H1 (cell line): ENCODE measurements at regions not wholly inside any gene's neighbourhood (a gene's known extent, or its start where the extent isn't known, plus 50 kb on each side); places are given as distances from the start of the nearest gene placed in this dataset.

Experiments
- CTCF ChIA-PET: fragments of 300-600 bp; sonication (Branson Sonifier 250); formaldehyde crosslinking; loops from one replicate; lab custom pipeline; 2021; ENCODE audit not compliant: partially characterized antibody; lab: Charles Lee
- POLR2A ChIA-PET: fragments of 300-600 bp; sonication (Branson Sonifier 250); formaldehyde crosslinking; loops from one replicate; lab custom pipeline; 2021; ENCODE audit warnings: inconsistent platforms; ENCODE audit not compliant: partially characterized antibody; lab: Charles Lee
- DNase-seq, 2 experiments: peaks; one replicate each; pipeline versions ENCODE4 v3.0.0 to v3.0.0-alpha.2; 2010 to 2022; ENCODE audit warnings: low spot score in 2 of 2, low read depth in 1 of 2, mixed read lengths in 1 of 2
- FAIRE-seq: peaks from 2 replicates; lab custom pipeline; 2011; peaks lifted over from hg19 to GRCh38; lab: Jason Lieb, UNC
- H2AFZ ChIP-seq: 2 replicates; pipeline ENCODE4 v1.8.1; 2012; ENCODE audit warnings: low read length, inconsistent platforms
- H2AK5ac ChIP-seq: 2 replicates; pipeline ENCODE4 v1.6.1; 2013; ENCODE audit warnings: low read depth, low read length
- H2BK120ac ChIP-seq: replicated peaks from 2 replicates; pipeline ENCODE3; 2013; ENCODE audit warnings: low read depth, low read length, inconsistent platforms
- H2BK12ac ChIP-seq: 2 replicates; pipeline ENCODE4 v1.6.1; 2013; ENCODE audit warnings: low read depth, low read length
- H2BK15ac ChIP-seq: 2 replicates; pipeline ENCODE4 v1.6.1; 2013; ENCODE audit warnings: low read length
- H2BK20ac ChIP-seq: 2 replicates; pipeline ENCODE4 v1.6.1; 2013; ENCODE audit warnings: low read length
- H2BK5ac ChIP-seq: 2 replicates; pipeline ENCODE4 v1.6.1; 2013; ENCODE audit warnings: low read depth, low read length
- H3K14ac ChIP-seq: 2 replicates; pipeline ENCODE4 v1.6.1; 2013; ENCODE audit warnings: inconsistent platforms; ENCODE audit not compliant: insufficient read length
- H3K18ac ChIP-seq: 2 replicates; pipeline ENCODE4 v1.6.1; 2013; ENCODE audit warnings: low read length; ENCODE audit errors: extremely low read depth
- H3K23ac ChIP-seq: 2 replicates; pipeline ENCODE4 v1.6.1; 2013; ENCODE audit warnings: inconsistent platforms; ENCODE audit not compliant: insufficient read length
- H3K23me2 ChIP-seq: 2 replicates; pipeline ENCODE4 v1.6.1; 2013; ENCODE audit warnings: low read depth, low read length
- H3K27ac ChIP-seq: 2 replicates; pipeline ENCODE4 v1.6.1; 2011; ENCODE audit warnings: low read depth, low read length, inconsistent platforms
- H3K27me3 ChIP-seq, 4 experiments: replicated peaks in 1 of 4; 1 replicate in 1 of 4; 2 replicates in 3 of 4; pipeline versions ENCODE4 v1.6.1 to v1.8.1; 2011 to 2013; ENCODE audit warnings: low read length in 3 of 4, mild to moderate bottlenecking in 3 of 4, inconsistent platforms in 2 of 4, mixed read lengths in 2 of 4, moderate library complexity in 1 of 4; ENCODE audit not compliant: control insufficient read depth in 3 of 4, insufficient read depth in 3 of 4; ENCODE audit errors: extremely low read depth in 1 of 4
- H3K36me3 ChIP-seq, 4 experiments: 2 replicates each; pipeline versions ENCODE4 v1.6.1 to v1.8.1; 2011 to 2013; ENCODE audit warnings: mild to moderate bottlenecking in 4 of 4, low read length in 3 of 4, moderate library complexity in 2 of 4, control low read depth in 1 of 4, inconsistent platforms in 1 of 4; ENCODE audit not compliant: insufficient read depth in 4 of 4, control insufficient read depth in 2 of 4
- H3K4ac ChIP-seq: replicated peaks from 2 replicates; pipeline ENCODE3; 2013; ENCODE audit warnings: low read length, low read depth, mixed read lengths, inconsistent platforms; ENCODE audit not compliant: insufficient read length
- H3K4me1 ChIP-seq, 4 experiments: replicated peaks in 1 of 4; 1 replicate in 1 of 4; 2 replicates in 3 of 4; pipeline versions ENCODE4 v1.6.1 to v1.8.1; 2011 to 2013; ENCODE audit warnings: low read length in 3 of 4, inconsistent platforms in 2 of 4, mixed read lengths in 1 of 4; ENCODE audit not compliant: insufficient read depth in 4 of 4, control insufficient read depth in 3 of 4
- H3K4me2 ChIP-seq, 2 experiments: 2 replicates each; pipeline versions ENCODE4 v1.6.1 to v1.8.1; 2011 to 2013; ENCODE audit warnings: low read depth in 2 of 2, low read length in 2 of 2, control low read depth in 1 of 2, inconsistent platforms in 1 of 2, mild to moderate bottlenecking in 1 of 2; ENCODE audit not compliant: insufficient read depth in 1 of 2
- H3K4me3 ChIP-seq, 4 experiments: fragments of 200-600, 300-600 bp in 1 of 4; sonication (generic), shearing (Covaris generic), sonication (Bioruptor Twin) in 1 of 4; 2 replicates each; pipeline versions ENCODE4 v1.5.1 to v1.8.1; 2011 to 2016; ENCODE audit warnings: low read length in 4 of 4, low read depth in 3 of 4, control low read depth in 2 of 4, inconsistent platforms in 2 of 4, mild to moderate bottlenecking in 2 of 4, mixed read lengths in 1 of 4, moderate library complexity in 1 of 4; ENCODE audit not compliant: insufficient read depth in 2 of 4; ENCODE audit errors: extremely low read depth in 1 of 4
- H3K56ac ChIP-seq: replicated peaks from 2 replicates; pipeline ENCODE3; 2013; ENCODE audit warnings: low read depth, mild to moderate bottlenecking, mixed read lengths, low read length, inconsistent platforms; ENCODE audit not compliant: insufficient read length
- H3K79me1 ChIP-seq: 2 replicates; pipeline ENCODE4 v1.6.1; 2013; ENCODE audit warnings: low read depth, low read length, control low read depth
- H3K79me2 ChIP-seq, 2 experiments: 2 replicates each; pipeline versions ENCODE4 v1.6.1 to v1.8.1; 2012 to 2013; ENCODE audit warnings: low read length in 2 of 2, mild to moderate bottlenecking in 2 of 2, inconsistent platforms in 1 of 2; ENCODE audit not compliant: insufficient read depth in 2 of 2, control insufficient read depth in 1 of 2
- H3K9ac ChIP-seq, 4 experiments: replicated peaks in 1 of 4; 1 replicate in 1 of 4; 2 replicates in 3 of 4; pipeline versions ENCODE4 v1.6.1 to v1.8.1; 2011 to 2013; ENCODE audit warnings: low read depth in 3 of 4, low read length in 3 of 4, control low read depth in 2 of 4, mild to moderate bottlenecking in 2 of 4, moderate library complexity in 2 of 4, inconsistent platforms in 1 of 4; ENCODE audit errors: extremely low read depth in 1 of 4
- H3K9me3 ChIP-seq, 2 experiments: 2 replicates each; pipeline versions ENCODE4 v1.6.1 to v1.8.1; 2012 to 2013; ENCODE audit warnings: mild to moderate bottlenecking in 2 of 2, moderate library complexity in 2 of 2, control low read depth in 1 of 2, inconsistent platforms in 1 of 2, low read depth in 1 of 2, low read length in 1 of 2, mixed read lengths in 1 of 2; ENCODE audit not compliant: insufficient read depth in 2 of 2
- H4K20me1 ChIP-seq, 2 experiments: replicated peaks in 1 of 2; 2 replicates each; pipeline versions ENCODE3 to v1.8.1; 2011 to 2013; ENCODE audit warnings: inconsistent platforms in 2 of 2, low read length in 2 of 2, mild to moderate bottlenecking in 1 of 2; ENCODE audit not compliant: insufficient read depth in 2 of 2, control insufficient read depth in 1 of 2
- H4K5ac ChIP-seq: 2 replicates; pipeline ENCODE4 v1.6.1; 2013; ENCODE audit warnings: low read length, low read depth, mixed read lengths, inconsistent platforms; ENCODE audit not compliant: insufficient read length
- H4K8ac ChIP-seq: 2 replicates; pipeline ENCODE4 v1.8.0; 2013; ENCODE audit warnings: mild to moderate bottlenecking, moderate library complexity, low read length, inconsistent platforms; ENCODE audit not compliant: insufficient read depth; ENCODE audit errors: extremely low read depth
- H4K91ac ChIP-seq: replicated peaks from 2 replicates; pipeline ENCODE3; 2013; ENCODE audit warnings: low read length, mixed read lengths, inconsistent platforms; ENCODE audit not compliant: insufficient read length
- BCL11A ChIP-seq, 2 experiments: IDR thresholded peaks; one replicate each; pipeline ENCODE4 v1.6.1; 2011; ENCODE audit warnings: low read depth in 2 of 2, low read length in 2 of 2, mild to moderate bottlenecking in 2 of 2
- BRCA1 ChIP-seq: IDR thresholded peaks from 2 replicates; pipeline ENCODE4 v1.6.1; 2012; ENCODE audit warnings: low read depth, low read length, improper control_type of control experiment
- CHD2 ChIP-seq: IDR thresholded peaks from 2 replicates; pipeline ENCODE4 v1.6.1; 2012; ENCODE audit warnings: low read length, improper control_type of control experiment
- EGR1 ChIP-seq: IDR thresholded peaks from 2 replicates; pipeline ENCODE4 v1.6.1; 2011; ENCODE audit warnings: low read depth, low read length, borderline replicate concordance
- JUND ChIP-seq: IDR thresholded peaks from 2 replicates; pipeline ENCODE4 v1.6.1; 2011; ENCODE audit warnings: mild to moderate bottlenecking, improper control_type of control experiment, low read length
- RAD21 ChIP-seq, 2 experiments: IDR thresholded peaks in 1 of 2; conservative IDR thresholded peaks in 1 of 2; 2 replicates each; pipeline ENCODE4 v1.6.1; 2011; ENCODE audit warnings: low read depth in 2 of 2, low read length in 2 of 2, improper control_type of control experiment in 1 of 2, inconsistent platforms in 1 of 2, mild to moderate bottlenecking in 1 of 2, moderate library complexity in 1 of 2
- SIN3A ChIP-seq, 2 experiments: IDR thresholded peaks in 1 of 2; conservative IDR thresholded peaks in 1 of 2; 2 replicates each; pipeline ENCODE4 v1.6.1; 2011 to 2012; ENCODE audit warnings: low read length in 2 of 2, improper control_type of control experiment in 1 of 2, low read depth in 1 of 2, mild to moderate bottlenecking in 1 of 2
- SIX5 ChIP-seq: IDR thresholded peaks from 2 replicates; pipeline ENCODE4 v1.6.1; 2011; ENCODE audit warnings: mild to moderate bottlenecking, low read depth, low read length
- SRF ChIP-seq: IDR thresholded peaks from 2 replicates; pipeline ENCODE4 v1.6.1; 2011; ENCODE audit warnings: mild to moderate bottlenecking, low read depth, low read length, moderate library complexity
- SUZ12 ChIP-seq: fragments of 200-600 bp; sonication (generic); IDR thresholded peaks from 2 replicates; pipeline ENCODE4 v1.6.1; 2012; ENCODE audit warnings: mild to moderate bottlenecking, inconsistent platforms, low read length, moderate library complexity, mixed read lengths
- TAF7 ChIP-seq: optimal IDR thresholded peaks from 2 replicates; pipeline ENCODE3; 2011; ENCODE audit warnings: low read depth, mild to moderate bottlenecking, inconsistent platforms, low read length, moderate library complexity, borderline replicate concordance
- TBP ChIP-seq: IDR thresholded peaks from 2 replicates; pipeline ENCODE4 v1.6.1; 2011; ENCODE audit warnings: low read depth, low read length, improper control_type of control experiment
- ZNF274 ChIP-seq: IDR thresholded peaks from 2 replicates; pipeline ENCODE4 v1.7.0; 2012; ENCODE audit warnings: low read length, borderline replicate concordance; ENCODE audit errors: extremely low read depth
- WGBS, 2 experiments: shearing (Covaris generic) in 1 of 2; methylation state at CpG; one replicate each; pipeline versions ENCODE4 v1.1.6 to v1.1.7; 2013 to 2015; ENCODE audit warnings: low lambda C conversion rate in 2 of 2, mixed read lengths in 2 of 2, inconsistent platforms in 1 of 2, low coverage in 1 of 2, missing lambda C conversion rate in 1 of 2; ENCODE audit not compliant: insufficient replicate concordance in 2 of 2, insufficient coverage in 1 of 2, insufficient read length in 1 of 2; ENCODE audit errors: extremely low coverage in 1 of 2, missing lambda C conversion rate in 1 of 2; 5-methylcytosine and 5-hydroxymethylcytosine counted together
- TF ChIP-seq, protein P1 (sequence below): IDR thresholded peaks from 2 replicates; pipeline ENCODE4 v1.6.1; 2011; ENCODE audit warnings: low read length, improper control_type of control experiment

DNA sequence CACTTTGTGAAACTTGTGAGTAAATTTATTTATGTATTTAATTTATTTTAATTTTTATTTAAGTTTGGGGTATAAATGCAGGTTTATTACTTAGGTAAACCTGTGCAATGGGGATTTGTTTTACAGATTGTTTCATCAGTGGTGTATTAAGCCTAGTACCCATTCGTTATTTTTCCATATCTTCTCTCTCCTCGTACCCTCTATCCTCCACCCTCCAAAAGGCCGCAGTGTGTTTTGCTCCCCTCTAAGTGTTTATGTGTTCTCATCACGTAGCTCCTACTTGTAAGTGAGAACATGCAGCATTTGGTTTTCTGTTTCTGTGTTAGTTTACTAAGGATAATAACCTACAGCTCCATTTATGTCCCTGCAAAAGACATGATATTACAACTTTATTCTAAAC lies 145.4 kb upstream of the SMIM30 start:
- no peak overlapping the region for H3K18ac ChIP-seq
- H2BK12ac ChIP-seq, result no peak overlapping the region
- H3K4me2 ChIP-seq, result no peak overlapping the region
- no peak overlapping the region for H2BK20ac ChIP-seq
- no peak overlapping the region for H4K91ac ChIP-seq
- H3K9ac ChIP-seq, result no peak overlapping the region
- FAIRE-seq (no peak), DNase-seq (no peak)
- H3K79me1 ChIP-seq, result no peaks in the 10 kb centered on the region
- H2BK120ac ChIP-seq, result no peak overlapping the region
- 89% methylated on average over 4 of the region's 4 CpGs; no CpG with 5 or more reads in 1 of the 2 experiments for WGBS, 2 experiments
- H4K8ac ChIP-seq, result no peak overlapping the region
- no peak overlapping the region for H4K5ac ChIP-seq
- H3K4me3 ChIP-seq, result 0 out of 8 replicates have a peak overlapping the region, but pooled peaks of 1 of the 4 experiments have one; percentile 15
- no peak overlapping the region for H2BK5ac ChIP-seq
- no peaks in the 10 kb centered on the region for H3K79me2 ChIP-seq
- H3K23me2 ChIP-seq, result no peaks in the 10 kb centered on the region
- H3K4me1 ChIP-seq, result no peaks in the 10 kb centered on the region
- H3K14ac ChIP-seq, result no peak overlapping the region
- no peaks in the 10 kb centered on the region for H4K20me1 ChIP-seq
- H2BK15ac ChIP-seq, result no peak overlapping the region
- no peak overlapping the region for H2AFZ ChIP-seq
- H3K27me3 ChIP-seq, result no peaks in the 10 kb centered on the region
- H2AK5ac ChIP-seq, result no peak overlapping the region
- no peaks in the 10 kb centered on the region for H3K36me3 ChIP-seq
- CTCF ChIA-PET, result no interaction called here
- peaks cover 3 to 7% of the 10 kb centered on the region in 2 experiments; a peak in 3 of 4 replicates for H3K9me3 ChIP-seq
- no peak overlapping the region for H3K56ac ChIP-seq
- no peak overlapping the region for H3K4ac ChIP-seq
- H3K23ac ChIP-seq, result no peak overlapping the region
- POLR2A ChIA-PET, result interaction anchor here (1.0 kb wide), 1 partner anchor 104 kb away, joined by 3 read pairs; no protein-coding TSS in a partner anchor
- no peak overlapping the region for H3K27ac ChIP-seq
- TF ChIP-seq ZNF274 (no peak), SIX5 (no peak), SIN3A (conservative IDR thresholded peaks at IDR 0.05 in 1 of 2, IDR thresholded peaks at IDR 0.05 in 1 of 2; ENCODE audit: low read depth in 1 of 2, low read length in 2 of 2) (no peak), TAF7 (no peak), SUZ12 (no peak), EGR1 (no peak), JUND (no peak), RAD21 (IDR thresholded peaks at IDR 0.05 in 1 of 2, conservative IDR thresholded peaks at IDR 0.05 in 1 of 2; ENCODE audit: low read depth in 2 of 2, low read length in 2 of 2) (no peak), BRCA1 (no peak), SRF (no peak), TBP (no peak), CHD2 (no peak), BCL11A (IDR thresholded peaks at IDR 0.05; ENCODE audit: low read depth in 2 of 2, low read length in 2 of 2) (no peak)
- TF ChIP-seq, protein P1, sequence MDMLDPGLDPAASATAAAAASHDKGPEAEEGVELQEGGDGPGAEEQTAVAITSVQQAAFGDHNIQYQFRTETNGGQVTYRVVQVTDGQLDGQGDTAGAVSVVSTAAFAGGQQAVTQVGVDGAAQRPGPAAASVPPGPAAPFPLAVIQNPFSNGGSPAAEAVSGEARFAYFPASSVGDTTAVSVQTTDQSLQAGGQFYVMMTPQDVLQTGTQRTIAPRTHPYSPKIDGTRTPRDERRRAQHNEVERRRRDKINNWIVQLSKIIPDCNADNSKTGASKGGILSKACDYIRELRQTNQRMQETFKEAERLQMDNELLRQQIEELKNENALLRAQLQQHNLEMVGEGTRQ, result no peak
